Right lobe of liver (tissue), 4 donors: ENCODE measurements at regions not wholly inside any gene's neighbourhood (a gene's known extent, or its start where the extent isn't known, plus 50 kb on each side); places are given as distances from the start of the nearest gene placed in this dataset.

Source experiments
- POLR2A ChIP-seq: fragments of 450-650 bp; IDR thresholded peaks from one replicate; pipeline ENCODE4 v1.6.1; 2017; ENCODE audit warnings: antibody characterized with exemption, mild to moderate bottlenecking
- TF ChIP-seq, protein P1 (sequence below), 4 donors: fragments of 200-600 bp in 3 of 4; fragments of 450-650 bp in 1 of 4; IDR thresholded peaks; one replicate each; pipeline versions ENCODE4 v1.5.1 to v1.8.0; 2016 to 2022; ENCODE audit warnings: antibody characterized with exemption in 4 of 4, mild to moderate bottlenecking in 2 of 4
- donor health status: DM: no; HTN: no; CAD: no.
- donor health status: DM: no; HTN: no; CAD: no.
- donor health status: DM: no; HTN: yes; CAD: no.

DNA sequence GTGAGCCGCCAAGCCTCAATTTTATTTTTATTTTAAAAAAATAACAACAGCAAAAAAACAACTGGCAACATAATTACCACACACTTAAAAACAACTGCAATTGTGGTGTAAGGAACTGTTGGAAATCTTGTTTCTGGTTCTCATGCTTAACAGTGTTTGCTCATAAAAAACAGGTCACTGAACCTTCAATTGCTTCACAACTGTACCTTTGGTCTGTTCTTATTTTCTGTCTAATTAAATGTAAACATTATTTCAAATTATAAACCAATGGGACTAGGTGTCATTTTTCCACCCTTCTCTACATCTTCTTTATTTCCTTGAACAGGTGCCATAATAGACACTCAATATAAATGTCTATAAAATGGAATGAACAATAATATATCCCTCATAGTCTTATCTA lies 68.4 kb upstream of the CHRM3 start:
- TF ChIP-seq, protein P1, sequence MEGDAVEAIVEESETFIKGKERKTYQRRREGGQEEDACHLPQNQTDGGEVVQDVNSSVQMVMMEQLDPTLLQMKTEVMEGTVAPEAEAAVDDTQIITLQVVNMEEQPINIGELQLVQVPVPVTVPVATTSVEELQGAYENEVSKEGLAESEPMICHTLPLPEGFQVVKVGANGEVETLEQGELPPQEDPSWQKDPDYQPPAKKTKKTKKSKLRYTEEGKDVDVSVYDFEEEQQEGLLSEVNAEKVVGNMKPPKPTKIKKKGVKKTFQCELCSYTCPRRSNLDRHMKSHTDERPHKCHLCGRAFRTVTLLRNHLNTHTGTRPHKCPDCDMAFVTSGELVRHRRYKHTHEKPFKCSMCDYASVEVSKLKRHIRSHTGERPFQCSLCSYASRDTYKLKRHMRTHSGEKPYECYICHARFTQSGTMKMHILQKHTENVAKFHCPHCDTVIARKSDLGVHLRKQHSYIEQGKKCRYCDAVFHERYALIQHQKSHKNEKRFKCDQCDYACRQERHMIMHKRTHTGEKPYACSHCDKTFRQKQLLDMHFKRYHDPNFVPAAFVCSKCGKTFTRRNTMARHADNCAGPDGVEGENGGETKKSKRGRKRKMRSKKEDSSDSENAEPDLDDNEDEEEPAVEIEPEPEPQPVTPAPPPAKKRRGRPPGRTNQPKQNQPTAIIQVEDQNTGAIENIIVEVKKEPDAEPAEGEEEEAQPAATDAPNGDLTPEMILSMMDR (IDR thresholded peaks at IDR 0.05): no peak
- TF ChIP-seq POLR2A: no peak
